GM23248 (cell line): ENCODE measurements at regions not wholly inside any gene's neighbourhood (a gene's known extent, or its start where the extent isn't known, plus 50 kb on each side); places are given as distances from the start of the nearest gene placed in this dataset.

Source experiments
- EZH2 ChIP-seq: fragments of 200-600 bp; sonication (generic); IDR thresholded peaks from 2 replicates; pipeline ENCODE4 v1.6.1; 2018; ENCODE audit warnings: antibody characterized with exemption, mild to moderate bottlenecking; ENCODE audit not compliant: insufficient read depth, poor library complexity, severe bottlenecking
- EZH2phosphoT487 ChIP-seq: fragments of 200-600 bp; sonication (generic); IDR thresholded peaks from 2 replicates; pipeline ENCODE4 v1.6.1; 2018; ENCODE audit warnings: antibody characterized with exemption, moderate library complexity, mild to moderate bottlenecking, low read depth; ENCODE audit not compliant: insufficient read depth

- TF ChIP-seq EZH2 (no peak), EZH2phosphoT487 (no peak)
These were observed 158.9 kb upstream of the FERD3L start for GRCh38 chr7:19304086-19304485.
